ENCODE measurements at regions not wholly inside any gene's neighbourhood (a gene's known extent, or its start where the extent isn't known, plus 50 kb on each side); places are given as distances from the start of the nearest gene placed in this dataset.
"Not testable (repeated sequence)": the region's sequence is repeated elsewhere in the genome, so short reads cannot be mapped to it uniquely, and the experiment has no call there.

DNA sequence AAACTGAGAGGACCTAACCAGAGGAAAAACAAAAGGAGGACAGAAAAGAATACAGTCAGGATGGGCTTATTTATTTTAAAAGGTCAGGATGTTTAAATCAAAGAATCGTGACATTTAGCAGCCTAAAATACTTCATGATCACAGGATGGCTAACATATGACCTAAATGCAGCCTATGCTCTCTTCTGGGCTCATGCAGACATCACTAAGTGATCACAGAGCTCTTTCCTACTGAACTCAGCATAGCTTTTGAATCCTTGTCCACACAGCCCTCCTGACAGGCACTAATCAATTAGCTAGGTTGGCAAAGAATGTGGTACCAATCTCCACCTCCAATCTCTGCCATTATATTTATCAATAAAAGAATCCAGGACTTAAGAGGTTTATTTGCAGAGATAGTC lies 60.1 kb upstream of the PHF21A start:
- TF ChIP-seq, protein P1, sequence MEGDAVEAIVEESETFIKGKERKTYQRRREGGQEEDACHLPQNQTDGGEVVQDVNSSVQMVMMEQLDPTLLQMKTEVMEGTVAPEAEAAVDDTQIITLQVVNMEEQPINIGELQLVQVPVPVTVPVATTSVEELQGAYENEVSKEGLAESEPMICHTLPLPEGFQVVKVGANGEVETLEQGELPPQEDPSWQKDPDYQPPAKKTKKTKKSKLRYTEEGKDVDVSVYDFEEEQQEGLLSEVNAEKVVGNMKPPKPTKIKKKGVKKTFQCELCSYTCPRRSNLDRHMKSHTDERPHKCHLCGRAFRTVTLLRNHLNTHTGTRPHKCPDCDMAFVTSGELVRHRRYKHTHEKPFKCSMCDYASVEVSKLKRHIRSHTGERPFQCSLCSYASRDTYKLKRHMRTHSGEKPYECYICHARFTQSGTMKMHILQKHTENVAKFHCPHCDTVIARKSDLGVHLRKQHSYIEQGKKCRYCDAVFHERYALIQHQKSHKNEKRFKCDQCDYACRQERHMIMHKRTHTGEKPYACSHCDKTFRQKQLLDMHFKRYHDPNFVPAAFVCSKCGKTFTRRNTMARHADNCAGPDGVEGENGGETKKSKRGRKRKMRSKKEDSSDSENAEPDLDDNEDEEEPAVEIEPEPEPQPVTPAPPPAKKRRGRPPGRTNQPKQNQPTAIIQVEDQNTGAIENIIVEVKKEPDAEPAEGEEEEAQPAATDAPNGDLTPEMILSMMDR (IDR thresholded peaks at IDR 0.05), result no peak
- DNase-seq, result no peak
- Mint-ChIP-seq H3K9me3 (no peaks in the 10 kb centered on the region), H3K27ac (no peak overlapping the region), H3K4me3 (no peak overlapping the region), H3K27me3 (ENCODE audit: insufficient read depth) (peaks cover 22% of the 10 kb centered on the region), H3K36me3 (ENCODE audit: low read depth) (no peaks in the 10 kb centered on the region), H3K4me1 (ENCODE audit: low read depth) (peaks cover 15% of the 10 kb centered on the region)

DNA sequence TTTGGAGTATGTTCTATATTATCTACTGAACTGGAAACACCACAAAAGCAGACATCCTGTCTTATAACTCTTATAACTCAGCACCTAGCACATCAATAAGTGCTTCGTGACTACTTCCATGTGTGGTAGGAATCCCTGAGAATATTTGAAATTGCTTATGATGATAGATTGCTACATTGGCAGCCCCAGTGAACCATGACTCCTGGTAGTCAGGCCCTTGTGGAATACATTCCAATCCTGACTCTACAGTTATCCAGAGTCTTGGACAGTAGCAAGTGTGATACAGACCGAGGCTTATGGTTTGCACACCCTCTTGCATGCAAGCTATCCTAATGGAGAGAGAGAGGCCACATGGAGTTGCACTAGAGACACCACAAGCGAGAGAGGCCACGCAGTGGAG lies 59.5 kb upstream of the PHF21A start:
- Mint-ChIP-seq H3K4me3 (no peak overlapping the region), H3K27ac (no peak overlapping the region), H3K27me3 (ENCODE audit: insufficient read depth) (peaks cover 19% of the 10 kb centered on the region), H3K9me3 (no peaks in the 10 kb centered on the region), H3K4me1 (ENCODE audit: low read depth) (peaks cover 15% of the 10 kb centered on the region), H3K36me3 (ENCODE audit: low read depth) (no peaks in the 10 kb centered on the region)
- TF ChIP-seq, protein P1 (IDR thresholded peaks at IDR 0.05), result no peak
- DNase-seq, result no peak

DNA sequence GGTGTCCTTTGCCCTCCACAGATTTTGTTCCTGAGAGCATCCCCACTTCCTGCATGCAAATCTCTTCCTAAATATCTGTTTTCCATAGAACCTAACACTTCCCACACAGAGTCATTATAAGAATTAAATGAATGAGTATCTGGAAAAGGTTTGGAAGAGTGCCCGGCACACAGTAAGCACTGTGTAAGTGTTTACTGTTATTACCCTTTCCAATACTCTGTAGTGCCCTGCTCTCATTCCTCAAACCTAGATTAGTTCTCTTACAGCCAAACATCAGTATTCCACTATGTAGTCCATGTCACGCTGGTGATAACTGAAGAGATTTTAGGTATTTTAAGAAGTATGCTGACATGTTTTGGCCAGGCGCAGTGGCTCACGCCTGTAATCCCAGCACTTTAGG lies 57.3 kb upstream of the PHF21A start:
- TF ChIP-seq, protein P1 (IDR thresholded peaks at IDR 0.05), result no peak

DNA sequence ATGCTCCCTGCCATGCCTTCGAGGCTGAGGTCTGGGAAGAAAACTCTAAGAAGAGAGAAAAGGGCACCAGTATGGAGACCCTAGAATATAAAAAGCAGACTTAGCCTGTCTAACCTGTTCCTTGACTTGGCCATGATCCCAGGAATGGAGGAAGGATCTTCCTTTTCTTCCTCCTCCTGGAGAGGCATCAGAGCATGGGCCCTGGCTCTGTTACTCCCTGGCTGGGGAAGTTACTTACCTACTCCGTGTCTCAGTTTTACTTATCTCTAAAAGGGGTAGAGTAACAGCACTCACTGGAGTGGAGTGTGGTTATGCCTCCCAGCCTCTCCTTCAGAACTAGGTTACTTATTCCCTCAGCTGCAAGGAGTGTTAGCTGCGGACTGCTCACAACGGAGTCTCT lies 55.2 kb upstream of the PHF21A start:
- H3K4me3 Mint-ChIP-seq, result no peak overlapping the region
- H3K36me3 Mint-ChIP-seq (ENCODE audit: low read depth), result no peaks in the 10 kb centered on the region
- H3K27me3 Mint-ChIP-seq (ENCODE audit: insufficient read depth), result peaks cover 17% of the 10 kb centered on the region
- TF ChIP-seq, protein P1 (IDR thresholded peaks at IDR 0.05), result no peak
- no peaks in the 10 kb centered on the region for H3K4me1 Mint-ChIP-seq (ENCODE audit: low read depth)
- DNase-seq, result no peak
- no peak overlapping the region for H3K27ac Mint-ChIP-seq
- H3K9me3 Mint-ChIP-seq, result no peaks in the 10 kb centered on the region

More for the DNA sequence above, 57.3 kb upstream of the PHF21A start:
- Mint-ChIP-seq H3K4me1 (ENCODE audit: low read depth) (peaks cover 2% of the 10 kb centered on the region), H3K27me3 (ENCODE audit: insufficient read depth) (peaks cover 15% of the 10 kb centered on the region), H3K9me3 (no peaks in the 10 kb centered on the region), H3K4me3 (no peak overlapping the region), H3K36me3 (ENCODE audit: low read depth) (no peaks in the 10 kb centered on the region), H3K27ac (no peak overlapping the region)
- DNase-seq, result no peak

DNA sequence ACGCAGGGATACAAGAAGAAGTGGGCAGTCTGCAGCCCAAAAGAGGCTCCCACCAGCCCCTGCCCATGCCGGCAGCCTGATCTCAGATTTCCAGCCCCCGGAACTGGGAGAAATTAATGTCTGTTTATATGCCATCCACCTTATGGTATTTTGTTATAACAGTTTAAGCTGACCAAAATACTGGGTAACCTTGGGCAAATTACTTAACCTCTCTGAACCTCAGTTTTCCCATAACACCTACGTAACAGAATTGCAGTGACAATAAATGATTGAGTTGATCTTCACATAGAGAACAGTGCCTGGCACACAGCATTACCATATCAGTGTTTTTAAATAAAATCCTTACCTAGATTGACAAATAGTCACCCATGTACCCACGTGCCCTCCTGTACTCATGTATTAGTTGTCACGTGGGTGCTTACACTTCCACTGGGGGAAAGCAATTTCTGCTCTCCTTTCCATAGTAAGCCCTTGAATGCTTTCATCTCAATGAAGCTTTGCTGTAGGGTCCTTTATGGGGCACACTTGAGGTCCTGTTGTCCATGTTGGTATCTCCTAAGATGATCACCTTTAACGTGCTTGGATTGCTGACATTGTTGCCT lies 54.2 kb upstream of the PHF21A start:
- no peak for DNase-seq
- no peak overlapping the region for H3K27ac Mint-ChIP-seq
- H3K9me3 Mint-ChIP-seq, result no peaks in the 10 kb centered on the region
- H3K27me3 Mint-ChIP-seq (ENCODE audit: insufficient read depth), result peaks cover 17% of the 10 kb centered on the region
- no peaks in the 10 kb centered on the region for H3K36me3 Mint-ChIP-seq (ENCODE audit: low read depth)
- no peaks in the 10 kb centered on the region for H3K4me1 Mint-ChIP-seq (ENCODE audit: low read depth)
- H3K4me3 Mint-ChIP-seq, result no peak overlapping the region
- TF ChIP-seq, protein P1 (IDR thresholded peaks at IDR 0.05), result no peak

DNA sequence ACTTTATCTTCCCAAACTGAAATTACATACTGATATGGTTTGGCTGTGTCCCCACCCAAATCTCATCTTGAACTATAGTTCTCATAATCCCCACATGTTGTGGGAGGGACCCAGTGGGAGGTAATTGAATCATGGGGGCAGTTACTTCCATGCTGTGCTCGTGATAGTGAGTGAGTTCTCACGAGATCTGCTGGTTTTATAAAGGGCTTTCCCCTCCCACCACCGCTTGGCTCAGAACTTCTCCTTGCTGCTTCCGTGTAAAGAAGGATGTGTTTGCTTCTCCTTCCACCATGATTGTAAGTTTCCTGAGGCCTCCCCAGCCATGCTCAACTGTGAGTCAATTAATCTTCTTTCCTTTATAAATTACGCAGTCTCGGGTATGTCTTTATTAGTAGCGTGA lies 50.4 kb upstream of the PHF21A start:
- DNase-seq, result not testable (repeated sequence)
- H3K27me3 Mint-ChIP-seq (ENCODE audit: insufficient read depth), result peaks cover 32% of the 10 kb centered on the region

More for the DNA sequence above, 50.4 kb upstream of the PHF21A start:
- H3K4me1 Mint-ChIP-seq (ENCODE audit: low read depth); H3K27ac Mint-ChIP-seq; H3K36me3 Mint-ChIP-seq (ENCODE audit: low read depth); H3K9me3 Mint-ChIP-seq; H3K4me3 Mint-ChIP-seq: not testable (repeated sequence)

Data from HFFc6 (cell line).